Endothelial cell of umbilical vein (primary cell): ENCODE measurements at regions not wholly inside any gene's neighbourhood (a gene's known extent, or its start where the extent isn't known, plus 50 kb on each side); places are given as distances from the start of the nearest gene placed in this dataset.

Experiments used
- BruUV-seq: library from RNA; stranded (reverse); fragments of 400-500 nt; replicated peaks from 2 replicates; lab custom pipeline; 2021; lab: Mats Ljungman, UMichigan
- CTCF ChIA-PET: fragments of 300-600, 350-600 bp; sonication (Branson Sonifier 250); formaldehyde crosslinking; loops from one replicate; lab custom pipeline; 2021; ENCODE audit warnings: antibody characterized with exemption, inconsistent platforms; lab: Charles Lee
- POLR2A ChIA-PET: fragments of 300-600, 350-600 bp; sonication (Branson Sonifier 250); formaldehyde crosslinking; loops from one replicate; lab custom pipeline; 2021; ENCODE audit warnings: antibody characterized with exemption, inconsistent platforms; lab: Charles Lee
- DNase-seq: peaks from one replicate; pipeline ENCODE4 v3.0.0-alpha.2; 2011; ENCODE audit warnings: low read depth, low spot score
- FAIRE-seq: peaks from 2 replicates; lab custom pipeline; 2011; peaks lifted over from hg19 to GRCh38; lab: Jason Lieb, UNC
- H2AFZ ChIP-seq: 2 replicates; pipeline ENCODE4 v1.6.0; 2012; ENCODE audit warnings: low read depth, low read length, control low read depth, inconsistent platforms
- H3K27ac ChIP-seq: 2 replicates; pipeline ENCODE4 v1.5.1; 2011; ENCODE audit warnings: low read depth, mild to moderate bottlenecking, control low read depth, low read length, moderate library complexity; ENCODE audit not compliant: insufficient read depth
- H3K27me3 ChIP-seq, 2 experiments: 2 replicates each; pipeline versions ENCODE4 v1.6.0 to v1.6.1; 2011; ENCODE audit warnings: low read length in 2 of 2, mixed read lengths in 1 of 2; ENCODE audit not compliant: control insufficient read depth in 2 of 2, insufficient read depth in 2 of 2
- H3K36me3 ChIP-seq, 2 experiments: 2 replicates in 1 of 2; 3 replicates in 1 of 2; pipeline ENCODE4 v1.5.1; 2011; ENCODE audit warnings: low read length in 2 of 2, mild to moderate bottlenecking in 1 of 2, moderate library complexity in 1 of 2; ENCODE audit not compliant: control insufficient read depth in 2 of 2, insufficient read depth in 2 of 2; ENCODE audit errors: extremely low read depth in 1 of 2
- H3K4me1 ChIP-seq: 3 replicates; pipeline ENCODE4 v1.5.1; 2011; ENCODE audit warnings: mild to moderate bottlenecking, low read length; ENCODE audit not compliant: control insufficient read depth, insufficient read depth; ENCODE audit errors: extremely low read depth
- H3K4me2 ChIP-seq: 2 replicates; pipeline ENCODE4 v1.6.1; 2011; ENCODE audit warnings: low read length, control low read depth, mixed read lengths; ENCODE audit not compliant: insufficient read depth
- H3K4me3 ChIP-seq, 3 experiments: fragments of 200-600 bp in 1 of 3; sonication (generic), shearing (Covaris generic) in 1 of 3; replicated peaks in 1 of 3; 2 replicates each; pipeline ENCODE4 v1.5.1; 2011 to 2016; ENCODE audit warnings: control low read depth in 3 of 3, low read length in 3 of 3, mild to moderate bottlenecking in 2 of 3, inconsistent platforms in 1 of 3, low read depth in 1 of 3, moderate library complexity in 1 of 3; ENCODE audit not compliant: insufficient read depth in 1 of 3
- H3K79me2 ChIP-seq: 2 replicates; pipeline ENCODE4 v1.6.0; 2012; ENCODE audit warnings: low read length, inconsistent platforms; ENCODE audit not compliant: control insufficient read depth, insufficient read depth
- H3K9ac ChIP-seq: replicated peaks from 2 replicates; pipeline ENCODE3; 2011; ENCODE audit warnings: low read length, control low read depth; ENCODE audit not compliant: insufficient read depth; ENCODE audit errors: extremely low read depth
- H3K9me1 ChIP-seq: replicated peaks from 3 replicates; pipeline ENCODE4 v1.6.0; 2011; ENCODE audit warnings: mild to moderate bottlenecking, low read length; ENCODE audit not compliant: control insufficient read depth, insufficient read depth; ENCODE audit errors: extremely low read depth
- H3K9me3 ChIP-seq: replicated peaks from 2 replicates; pipeline ENCODE4 v1.5.1; 2012; ENCODE audit warnings: low read length, inconsistent platforms; ENCODE audit not compliant: control insufficient read depth, insufficient read depth
- H4K20me1 ChIP-seq: replicated peaks from 2 replicates; pipeline ENCODE3; 2011; ENCODE audit warnings: mild to moderate bottlenecking, low read length; ENCODE audit not compliant: control insufficient read depth, insufficient read depth; ENCODE audit errors: extremely low read depth
- CTCF ChIP-seq, 2 donors: IDR thresholded peaks; 1 replicate in 1 of 2; 2 replicates in 1 of 2; pipeline ENCODE4 v1.5.1; 2011; ENCODE audit warnings: low read length in 2 of 2, mild to moderate bottlenecking in 2 of 2, moderate library complexity in 2 of 2, control low read depth in 1 of 2, inconsistent platforms in 1 of 2, low read depth in 1 of 2; ENCODE audit not compliant: insufficient read depth in 1 of 2; ENCODE audit errors: extremely low read depth in 1 of 2
- EZH2 ChIP-seq: IDR thresholded peaks from 2 replicates; pipeline ENCODE4 v1.6.1; 2012; ENCODE audit warnings: borderline replicate concordance, low read depth, mild to moderate bottlenecking, moderate library complexity, low read length, inconsistent platforms; ENCODE audit not compliant: severe bottlenecking
- FOS ChIP-seq: IDR thresholded peaks from 2 replicates; pipeline ENCODE4 v1.6.1; 2011; ENCODE audit warnings: mild to moderate bottlenecking, low read length, moderate library complexity, borderline replicate concordance; ENCODE audit not compliant: insufficient read depth
- GATA2 ChIP-seq: IDR thresholded peaks from 2 replicates; pipeline ENCODE4 v1.7.0; 2011; ENCODE audit warnings: low read depth, mild to moderate bottlenecking, moderate library complexity, mixed read lengths, low read length; ENCODE audit not compliant: insufficient read length, insufficient read depth
- JUN ChIP-seq: IDR thresholded peaks from 2 replicates; pipeline ENCODE4 v1.6.1; 2011; ENCODE audit warnings: borderline replicate concordance, low read depth; ENCODE audit not compliant: insufficient read length, insufficient read depth
- MAX ChIP-seq: IDR thresholded peaks from 2 replicates; pipeline ENCODE4 v1.6.1; 2011; ENCODE audit not compliant: insufficient read depth, insufficient read length
- MYC ChIP-seq: IDR thresholded peaks from one replicate; pipeline ENCODE4 v1.6.1; 2011; ENCODE audit warnings: mild to moderate bottlenecking, low read depth, low read length
- POLR2A ChIP-seq: IDR thresholded peaks from 2 replicates; pipeline ENCODE4 v1.6.1; 2012; ENCODE audit warnings: low read depth, mild to moderate bottlenecking, control low read depth, low read length
- POLR2AphosphoS5 ChIP-seq: IDR thresholded peaks from 2 replicates; pipeline ENCODE4 v1.6.1; 2012; ENCODE audit warnings: low read depth, mild to moderate bottlenecking, control low read depth, low read length, moderate library complexity; ENCODE audit not compliant: insufficient read depth
- dilution Hi-C: fragments of 300-500 bp; cut with MboI; formaldehyde crosslinking; loops from one replicate; pipeline ENCODE4 v1.15.0; 2019; ENCODE audit warnings: low sequenced_read_pairs; ENCODE audit not compliant: extremely low pct_ligation_motif_present
- intact Hi-C: fragments of 100-400 bp; cut with micrococcal nuclease; formaldehyde crosslinking; loops from one replicate; pipeline ENCODE4 v1.10.0; 2022

GRCh38 chr20:55693641-55694040, 311.7 kb downstream of the CBLN4 start:
- BruUV-seq: no TSS peak
- POLR2A ChIA-PET: no interaction called here
- CTCF ChIA-PET: no interaction called here

More at GRCh38 chr20:55693641-55694040, 311.7 kb downstream of the CBLN4 start:
- Histone ChIP-seq H3K79me2 (no peaks in the 10 kb centered on the region), H2AFZ (no peak overlapping the region), H3K9me3 (peaks cover 1% of the 10 kb centered on the region), H3K4me1 (no peaks in the 10 kb centered on the region), H4K20me1 (no peaks in the 10 kb centered on the region), H3K4me2 (no peak overlapping the region), H3K4me3 (no peak overlapping the region), H3K27me3 (no peaks in the 10 kb centered on the region), H3K36me3 (no peaks in the 10 kb centered on the region), H3K9me1 (no peaks in the 10 kb centered on the region), H3K9ac (no peak overlapping the region), H3K27ac (no peak overlapping the region)
- dilution Hi-C loops (no loop called here), intact Hi-C loops (no loop called here)
- no peak for TF ChIP-seq POLR2AphosphoS5
- no peak for TF ChIP-seq FOS
- TF ChIP-seq CTCF (IDR thresholded peaks at IDR 0.05; ENCODE audit: extremely low read depth in 1 of 2, insufficient read depth in 1 of 2, low read depth in 1 of 2, low read length in 2 of 2): no peak
- TF ChIP-seq MAX: no peak
- no peak for TF ChIP-seq JUN
- TF ChIP-seq EZH2: no peak
- TF ChIP-seq POLR2A: no peak
- TF ChIP-seq GATA2: no peak
- TF ChIP-seq MYC: no peak
- FAIRE-seq: no peak
- DNase-seq: no peak
